IMR-90 (cell line): ENCODE measurements at regions not wholly inside any gene's neighbourhood (a gene's known extent, or its start where the extent isn't known, plus 50 kb on each side); places are given as distances from the start of the nearest gene placed in this dataset.

ENCODE experiments used
- ATAC-seq: fragments of 200-7000 bp; cut with Tn5 transposase; 2 replicates; pipeline ENCODE4 v1.9.1; 2020; ENCODE audit warnings: low read depth, mild to moderate bottlenecking, moderate library complexity
- BruUV-seq: library from RNA; stranded (reverse); fragments of 400-500 nt; replicated peaks from 2 replicates; lab custom pipeline; 2021; lab: Mats Ljungman, UMichigan
- CTCF ChIA-PET: fragments of 300-600 bp; formaldehyde crosslinking; extraction: SDS; loops from one replicate; lab custom pipeline; 2021; ENCODE audit warnings: antibody characterized with exemption; lab: Yijun Ruan, JAX
- POLR2A ChIA-PET: fragments of 300-600 bp; sonication (Branson Sonifier 250); formaldehyde crosslinking; loops from one replicate; lab custom pipeline; 2022; ENCODE audit warnings: antibody characterized with exemption; ENCODE audit not compliant: unreplicated experiment; lab: Charles Lee
- DNase-seq: peaks from one replicate; pipeline ENCODE4 v3.0.0; 2013
- H2AFZ ChIP-seq: replicated peaks from 2 replicates; pipeline ENCODE3; 2013; ENCODE audit warnings: low read length, mild to moderate bottlenecking; ENCODE audit not compliant: poor library complexity
- H2AK5ac ChIP-seq: 2 replicates; pipeline ENCODE4 v1.6.1; 2013; ENCODE audit warnings: low read depth, low read length, inconsistent platforms
- H2AK9ac ChIP-seq: replicated peaks from 2 replicates; pipeline ENCODE3; 2013; ENCODE audit warnings: mild to moderate bottlenecking, low read depth, low read length, moderate library complexity; ENCODE audit not compliant: poor library complexity
- H2BK120ac ChIP-seq: 2 replicates; pipeline ENCODE4 v1.6.1; 2013; ENCODE audit warnings: low read depth, low read length, inconsistent platforms
- H2BK15ac ChIP-seq: 3 replicates; pipeline ENCODE4 v1.6.1; 2013; ENCODE audit warnings: low read depth, low read length, inconsistent platforms
- H2BK20ac ChIP-seq: 2 replicates; pipeline ENCODE4 v1.6.1; 2013; ENCODE audit warnings: low read depth, mild to moderate bottlenecking, inconsistent platforms, low read length, moderate library complexity
- H2BK5ac ChIP-seq: 2 replicates; pipeline ENCODE4 v1.6.1; 2013; ENCODE audit warnings: mild to moderate bottlenecking, low read depth, low read length, inconsistent platforms; ENCODE audit not compliant: poor library complexity, severe bottlenecking
- H3K14ac ChIP-seq: replicated peaks from 2 replicates; pipeline ENCODE4 v1.6.1; 2013; ENCODE audit warnings: low read depth, low read length, inconsistent platforms
- H3K18ac ChIP-seq: 2 replicates; pipeline ENCODE4 v1.6.1; 2013; ENCODE audit warnings: low read depth, low read length, control low read depth
- H3K23ac ChIP-seq: 2 replicates; pipeline ENCODE4 v1.6.1; 2013; ENCODE audit warnings: low read depth, low read length, inconsistent platforms
- H3K27ac ChIP-seq: 2 replicates; pipeline ENCODE4 v1.5.1; 2013; ENCODE audit warnings: mild to moderate bottlenecking, control low read depth, low read length; ENCODE audit not compliant: insufficient read depth
- H3K27me3 ChIP-seq: 2 replicates; pipeline ENCODE4 v1.6.1; 2013; ENCODE audit warnings: low read length; ENCODE audit not compliant: control insufficient read depth, insufficient read depth
- H3K36me3 ChIP-seq: 2 replicates; pipeline ENCODE4 v1.6.1; 2013; ENCODE audit warnings: low read length, mixed read lengths; ENCODE audit not compliant: control insufficient read depth, insufficient read depth
- H3K4ac ChIP-seq: 2 replicates; pipeline ENCODE4 v1.6.1; 2013; ENCODE audit warnings: low read depth, low read length, inconsistent platforms
- H3K4me1 ChIP-seq: 2 replicates; pipeline ENCODE4 v1.6.1; 2013; ENCODE audit warnings: low read length, mixed read lengths; ENCODE audit not compliant: control insufficient read depth, insufficient read depth
- H3K4me2 ChIP-seq: 2 replicates; pipeline ENCODE4 v1.6.1; 2013; ENCODE audit warnings: low read depth, mild to moderate bottlenecking, control low read depth, low read length, moderate library complexity
- H3K4me3 ChIP-seq: 2 replicates; pipeline ENCODE4 v1.5.1; 2013; ENCODE audit warnings: low read depth, mild to moderate bottlenecking, control low read depth, low read length, moderate library complexity; ENCODE audit not compliant: insufficient read depth
- H3K56ac ChIP-seq: 2 replicates; pipeline ENCODE4 v1.6.1; 2013; ENCODE audit warnings: low read length, inconsistent platforms; ENCODE audit not compliant: insufficient read depth; ENCODE audit errors: extremely low read depth
- H3K79me1 ChIP-seq, 2 experiments: 2 replicates each; pipeline ENCODE4 v1.6.1; 2013; ENCODE audit warnings: low read length in 2 of 2, inconsistent platforms in 1 of 2, low read depth in 1 of 2
- H3K9ac ChIP-seq: 2 replicates; pipeline ENCODE4 v1.6.1; 2013; ENCODE audit warnings: low read depth, low read length, control low read depth
- H3K9me1 ChIP-seq: 2 replicates; pipeline ENCODE4 v1.6.1; 2013; ENCODE audit warnings: low read length, inconsistent platforms; ENCODE audit not compliant: insufficient read depth
- H3K9me3 ChIP-seq: 2 replicates; pipeline ENCODE4 v1.6.1; 2013; ENCODE audit warnings: low read length; ENCODE audit not compliant: control insufficient read depth, insufficient read depth
- H4K20me1 ChIP-seq: 2 replicates; pipeline ENCODE4 v1.6.1; 2013; ENCODE audit warnings: low read length, inconsistent platforms; ENCODE audit not compliant: insufficient read depth
- H4K5ac ChIP-seq: 2 replicates; pipeline ENCODE4 v1.6.1; 2013; ENCODE audit warnings: mild to moderate bottlenecking, low read depth, low read length, control low read depth
- H4K8ac ChIP-seq, 2 experiments: 2 replicates each; pipeline ENCODE4 v1.6.1; 2013; ENCODE audit warnings: low read depth in 2 of 2, low read length in 2 of 2, control low read depth in 1 of 2, inconsistent platforms in 1 of 2
- H4K91ac ChIP-seq: 2 replicates; pipeline ENCODE4 v1.6.1; 2013; ENCODE audit warnings: low read depth, low read length, inconsistent platforms; ENCODE audit not compliant: insufficient read depth
- BHLHE40 ChIP-seq: fragments of 150-350 bp; IDR thresholded peaks from 2 replicates; pipeline ENCODE4 v1.6.1; 2016; ENCODE audit warnings: mild to moderate bottlenecking, low read depth, low read length
- MXI1 ChIP-seq: IDR thresholded peaks from 2 replicates; pipeline ENCODE4 v1.6.1; 2012; ENCODE audit warnings: low read depth, mild to moderate bottlenecking, low read length, moderate library complexity, borderline replicate concordance
- NFE2L2 ChIP-seq: fragments of 150-350 bp; IDR thresholded peaks from 2 replicates; pipeline ENCODE4 v1.6.1; 2016; ENCODE audit warnings: low read depth, mild to moderate bottlenecking, low read length
- WGBS, 2 experiments: methylation state at CpG; one replicate each; pipeline versions ENCODE4 v1.1.5 to v1.1.7; 2013; ENCODE audit warnings: missing lambda C conversion rate in 2 of 2; ENCODE audit not compliant: insufficient read length in 1 of 2; ENCODE audit errors: extremely low coverage in 2 of 2; 5-methylcytosine and 5-hydroxymethylcytosine counted together
- dilution Hi-C: fragments of 300-500 bp; cut with HindIII; formaldehyde crosslinking; loops from one replicate; pipeline ENCODE4 v1.14.3; 2018; ENCODE audit warnings: low sequenced_read_pairs; ENCODE audit not compliant: unreplicated experiment
- in situ Hi-C: fragments of 300-500 bp; cut with MboI; formaldehyde crosslinking; loops from 3 replicates; pipeline ENCODE4 v1.14.3; 2019; ENCODE audit warnings: low sequenced_read_pairs, inconsistent platforms, mixed read lengths
- intact Hi-C: fragments of 100-400 bp; cut with micrococcal nuclease; formaldehyde crosslinking; loops from 2 replicates; pipeline ENCODE4 v1.10.0; 2022
- TF ChIP-seq, protein P1 (sequence below): conservative IDR thresholded peaks from 2 replicates; pipeline ENCODE4 v1.5.1; 2012; ENCODE audit warnings: mild to moderate bottlenecking, low read depth, low read length, improper control_type of control experiment
- TF ChIP-seq, protein P2 (sequence below): fragments of 150-350 bp; IDR thresholded peaks from 2 replicates; pipeline ENCODE4 v1.6.1; 2017; ENCODE audit warnings: mild to moderate bottlenecking, antibody characterized with exemption, low read length, low read depth

DNA sequence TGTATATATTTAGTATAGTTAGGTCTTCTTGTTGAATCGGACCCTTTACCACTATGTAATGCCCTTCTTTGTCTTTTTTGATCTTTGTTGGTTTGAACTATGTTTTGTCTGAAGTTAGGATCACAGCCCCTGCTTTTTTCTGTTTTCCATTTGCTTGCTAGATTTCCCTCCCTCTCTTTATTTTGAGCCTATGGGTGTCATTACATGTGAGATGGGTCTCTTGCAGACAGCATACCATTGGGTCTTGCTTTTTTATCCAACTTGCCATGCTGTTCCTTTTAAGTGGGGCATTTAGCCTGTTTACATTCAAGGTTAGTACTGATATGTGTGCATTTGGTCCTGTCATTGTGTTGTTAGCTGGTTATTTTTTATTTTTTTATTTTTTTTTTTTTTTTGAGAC lies 224.6 kb downstream of the INSC start:
- in situ Hi-C loops: loop anchor here (10.0 kb wide), 1 partner anchor 1275 kb away; no protein-coding TSS in a partner anchor

More for the DNA sequence above, 224.6 kb downstream of the INSC start:
- Histone ChIP-seq H4K5ac (no peak overlapping the region), H3K4me1 (no peaks in the 10 kb centered on the region), H3K79me1 (no peaks in the 10 kb centered on the region), H3K27me3 (no peaks in the 10 kb centered on the region), H3K9me3 (no peaks in the 10 kb centered on the region), H2BK20ac (no peak overlapping the region), H2BK120ac (no peak overlapping the region), H3K36me3 (no peaks in the 10 kb centered on the region), H2AFZ (no peak overlapping the region), H2BK15ac (no peak overlapping the region), H3K4me2 (no peak overlapping the region), H4K20me1 (no peaks in the 10 kb centered on the region), H3K4ac (no peak overlapping the region), H4K91ac (no peak overlapping the region), H2BK5ac (no peak overlapping the region), H3K9me1 (no peaks in the 10 kb centered on the region), H2AK9ac (no peak overlapping the region), H2AK5ac (no peak overlapping the region), H3K4me3 (no peak overlapping the region), H3K27ac (no peak overlapping the region), H3K56ac (no peak overlapping the region), H3K23ac (no peak overlapping the region), H4K8ac (no peak overlapping the region), H3K18ac (no peak overlapping the region), H3K9ac (no peak overlapping the region), H3K14ac (no peak overlapping the region)
- WGBS, 2 experiments: no CpG with 5 or more reads among the region's 1 CpG
- intact Hi-C loops (no loop called here), dilution Hi-C loops (no loop called here)
- DNase-seq: no peak
- TF ChIP-seq BHLHE40 (no peak), MXI1 (no peak), NFE2L2 (no peak)
- TF ChIP-seq, protein P1, sequence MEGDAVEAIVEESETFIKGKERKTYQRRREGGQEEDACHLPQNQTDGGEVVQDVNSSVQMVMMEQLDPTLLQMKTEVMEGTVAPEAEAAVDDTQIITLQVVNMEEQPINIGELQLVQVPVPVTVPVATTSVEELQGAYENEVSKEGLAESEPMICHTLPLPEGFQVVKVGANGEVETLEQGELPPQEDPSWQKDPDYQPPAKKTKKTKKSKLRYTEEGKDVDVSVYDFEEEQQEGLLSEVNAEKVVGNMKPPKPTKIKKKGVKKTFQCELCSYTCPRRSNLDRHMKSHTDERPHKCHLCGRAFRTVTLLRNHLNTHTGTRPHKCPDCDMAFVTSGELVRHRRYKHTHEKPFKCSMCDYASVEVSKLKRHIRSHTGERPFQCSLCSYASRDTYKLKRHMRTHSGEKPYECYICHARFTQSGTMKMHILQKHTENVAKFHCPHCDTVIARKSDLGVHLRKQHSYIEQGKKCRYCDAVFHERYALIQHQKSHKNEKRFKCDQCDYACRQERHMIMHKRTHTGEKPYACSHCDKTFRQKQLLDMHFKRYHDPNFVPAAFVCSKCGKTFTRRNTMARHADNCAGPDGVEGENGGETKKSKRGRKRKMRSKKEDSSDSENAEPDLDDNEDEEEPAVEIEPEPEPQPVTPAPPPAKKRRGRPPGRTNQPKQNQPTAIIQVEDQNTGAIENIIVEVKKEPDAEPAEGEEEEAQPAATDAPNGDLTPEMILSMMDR: no peak
- TF ChIP-seq, protein P2, sequence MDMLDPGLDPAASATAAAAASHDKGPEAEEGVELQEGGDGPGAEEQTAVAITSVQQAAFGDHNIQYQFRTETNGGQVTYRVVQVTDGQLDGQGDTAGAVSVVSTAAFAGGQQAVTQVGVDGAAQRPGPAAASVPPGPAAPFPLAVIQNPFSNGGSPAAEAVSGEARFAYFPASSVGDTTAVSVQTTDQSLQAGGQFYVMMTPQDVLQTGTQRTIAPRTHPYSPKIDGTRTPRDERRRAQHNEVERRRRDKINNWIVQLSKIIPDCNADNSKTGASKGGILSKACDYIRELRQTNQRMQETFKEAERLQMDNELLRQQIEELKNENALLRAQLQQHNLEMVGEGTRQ: no peak
- ChIA-PET POLR2A (no interaction called here), CTCF (no interaction called here)
- BruUV-seq: no TSS peak
- ATAC-seq: no peak
